ENCODE measurements at regions not wholly inside any gene's neighbourhood (a gene's known extent, or its start where the extent isn't known, plus 50 kb on each side); places are given as distances from the start of the nearest gene placed in this dataset.

GRCh38 chr6:50277774-50278173 is 228.0 kb upstream of the DEFB112 start:
- Histone ChIP-seq H3K4me3 (ENCODE audit: low read depth in 1 of 2, low read length in 2 of 2) (no peak overlapping the region), H3K4me1 (ENCODE audit: insufficient read depth, low read length) (no peaks in the 10 kb centered on the region), H3K36me3 (ENCODE audit: insufficient read depth, low read length) (no peaks in the 10 kb centered on the region), H3K27me3 (ENCODE audit: control insufficient read depth in 1 of 2, insufficient read depth in 2 of 2, low read length in 2 of 2) (no peaks in the 10 kb centered on the region), H3K9ac (ENCODE audit: low read length) (no peak overlapping the region), H3K27ac (ENCODE audit: low read depth, low read length) (no peak overlapping the region), H3K9me3 (ENCODE audit: low read length) (no peaks in the 10 kb centered on the region)

GRCh38 chr6:50278663-50279062 is 228.9 kb upstream of the DEFB112 start:
- Histone ChIP-seq H3K4me3 (ENCODE audit: low read depth in 1 of 2, low read length in 2 of 2) (no peak overlapping the region), H3K27ac (ENCODE audit: low read depth, low read length) (no peak overlapping the region), H3K9me3 (ENCODE audit: low read length) (no peaks in the 10 kb centered on the region), H3K4me1 (ENCODE audit: insufficient read depth, low read length) (no peaks in the 10 kb centered on the region), H3K9ac (ENCODE audit: low read length) (no peak overlapping the region), H3K36me3 (ENCODE audit: insufficient read depth, low read length) (no peaks in the 10 kb centered on the region), H3K27me3 (ENCODE audit: control insufficient read depth in 1 of 2, insufficient read depth in 2 of 2, low read length in 2 of 2) (no peaks in the 10 kb centered on the region)

GRCh38 chr6:50285735-50286134 is 236.0 kb upstream of the DEFB112 start:
- Histone ChIP-seq H3K9me3 (ENCODE audit: low read length) (no peaks in the 10 kb centered on the region), H3K36me3 (ENCODE audit: insufficient read depth, low read length) (no peaks in the 10 kb centered on the region), H3K27ac (ENCODE audit: low read depth, low read length) (no peak overlapping the region), H3K9ac (ENCODE audit: low read length) (no peak overlapping the region), H3K27me3 (ENCODE audit: control insufficient read depth in 1 of 2, insufficient read depth in 2 of 2, low read length in 2 of 2) (no peaks in the 10 kb centered on the region), H3K4me3 (ENCODE audit: low read depth in 1 of 2, low read length in 2 of 2) (no peak overlapping the region), H3K4me1 (ENCODE audit: insufficient read depth, low read length) (no peaks in the 10 kb centered on the region)

DNA sequence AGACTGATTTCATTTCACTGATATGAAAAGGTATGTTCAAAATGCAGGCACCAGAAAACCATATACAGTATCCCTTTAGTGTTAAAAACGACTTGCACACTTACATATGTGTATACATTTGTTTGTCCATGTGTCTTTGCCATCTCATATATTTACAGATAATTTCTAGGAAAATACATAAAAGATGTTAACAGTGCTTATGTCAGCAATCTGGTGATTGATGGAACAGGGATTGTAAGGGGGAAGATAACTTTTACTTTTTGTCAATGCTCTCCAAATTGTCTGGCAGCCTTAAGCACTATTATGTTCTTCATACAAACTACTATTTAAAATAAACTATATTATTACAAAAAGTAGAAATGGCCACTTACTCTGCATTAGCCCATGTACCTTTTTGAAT is 238.5 kb upstream of the DEFB112 start:
- Histone ChIP-seq H3K4me3 (ENCODE audit: low read depth in 1 of 2, low read length in 2 of 2) (no peak overlapping the region), H3K27me3 (ENCODE audit: control insufficient read depth in 1 of 2, insufficient read depth in 2 of 2, low read length in 2 of 2) (no peaks in the 10 kb centered on the region), H3K4me1 (ENCODE audit: insufficient read depth, low read length) (no peaks in the 10 kb centered on the region), H3K9ac (ENCODE audit: low read length) (no peak overlapping the region), H3K27ac (ENCODE audit: low read depth, low read length) (no peak overlapping the region), H3K9me3 (ENCODE audit: low read length) (no peaks in the 10 kb centered on the region), H3K36me3 (ENCODE audit: insufficient read depth, low read length) (no peaks in the 10 kb centered on the region)

GRCh38 chr6:50288881-50289280 is 239.2 kb upstream of the DEFB112 start:
- H3K36me3 ChIP-seq (ENCODE audit: insufficient read depth, low read length), result no peaks in the 10 kb centered on the region
- no peaks in the 10 kb centered on the region for H3K4me1 ChIP-seq (ENCODE audit: insufficient read depth, low read length)
- no peaks in the 10 kb centered on the region for H3K9me3 ChIP-seq (ENCODE audit: low read length)
- H3K4me3 ChIP-seq (ENCODE audit: low read depth in 1 of 2, low read length in 2 of 2), result no peak overlapping the region
- H3K9ac ChIP-seq (ENCODE audit: low read length), result no peak overlapping the region
- H3K27me3 ChIP-seq (ENCODE audit: control insufficient read depth in 1 of 2, insufficient read depth in 2 of 2, low read length in 2 of 2), result no peaks in the 10 kb centered on the region
- H3K27ac ChIP-seq (ENCODE audit: low read depth, low read length), result no peak overlapping the region

DNA sequence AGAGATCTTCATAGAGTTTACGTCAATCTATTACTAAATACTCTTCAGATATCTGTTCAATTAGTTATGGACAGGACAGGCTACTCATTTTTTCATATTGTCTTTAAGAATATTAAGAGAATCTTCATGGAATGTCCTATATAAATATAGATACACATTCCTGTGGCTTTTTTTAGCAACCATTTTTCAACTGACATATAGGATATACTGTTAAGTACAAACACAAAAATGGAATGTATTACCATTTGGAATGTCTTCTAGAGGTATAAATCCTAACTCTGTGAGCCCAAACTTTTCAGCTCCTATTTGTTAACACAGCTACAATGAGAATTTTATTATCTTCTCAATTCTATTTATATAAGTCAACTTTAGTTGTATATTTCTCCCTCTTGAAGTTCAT is 239.6 kb upstream of the DEFB112 start:
- Histone ChIP-seq H3K9ac (ENCODE audit: low read length) (no peak overlapping the region), H3K9me3 (ENCODE audit: low read length) (no peaks in the 10 kb centered on the region), H3K4me3 (ENCODE audit: low read depth in 1 of 2, low read length in 2 of 2) (no peak overlapping the region), H3K4me1 (ENCODE audit: insufficient read depth, low read length) (no peaks in the 10 kb centered on the region), H3K36me3 (ENCODE audit: insufficient read depth, low read length) (no peaks in the 10 kb centered on the region), H3K27me3 (ENCODE audit: control insufficient read depth in 1 of 2, insufficient read depth in 2 of 2, low read length in 2 of 2) (no peaks in the 10 kb centered on the region), H3K27ac (ENCODE audit: low read depth, low read length) (no peak overlapping the region)

- Histone ChIP-seq H3K4me1 (ENCODE audit: insufficient read depth, low read length) (no peaks in the 10 kb centered on the region), H3K27me3 (ENCODE audit: control insufficient read depth in 1 of 2, insufficient read depth in 2 of 2, low read length in 2 of 2) (no peaks in the 10 kb centered on the region), H3K9me3 (ENCODE audit: low read length) (no peaks in the 10 kb centered on the region), H3K9ac (ENCODE audit: low read length) (no peak overlapping the region), H3K36me3 (ENCODE audit: insufficient read depth, low read length) (no peaks in the 10 kb centered on the region), H3K4me3 (ENCODE audit: low read depth in 1 of 2, low read length in 2 of 2) (no peak overlapping the region), H3K27ac (ENCODE audit: low read depth, low read length) (no peak overlapping the region)
These were observed 251.6 kb upstream of the DEFB112 start for GRCh38 chr6:50301307-50301706.

- H3K9ac ChIP-seq (ENCODE audit: low read length), result no peak overlapping the region
- no peaks in the 10 kb centered on the region for H3K36me3 ChIP-seq (ENCODE audit: insufficient read depth, low read length)
These were observed 255.9 kb upstream of the DEFB112 start for GRCh38 chr6:50305660-50306059.

DNA sequence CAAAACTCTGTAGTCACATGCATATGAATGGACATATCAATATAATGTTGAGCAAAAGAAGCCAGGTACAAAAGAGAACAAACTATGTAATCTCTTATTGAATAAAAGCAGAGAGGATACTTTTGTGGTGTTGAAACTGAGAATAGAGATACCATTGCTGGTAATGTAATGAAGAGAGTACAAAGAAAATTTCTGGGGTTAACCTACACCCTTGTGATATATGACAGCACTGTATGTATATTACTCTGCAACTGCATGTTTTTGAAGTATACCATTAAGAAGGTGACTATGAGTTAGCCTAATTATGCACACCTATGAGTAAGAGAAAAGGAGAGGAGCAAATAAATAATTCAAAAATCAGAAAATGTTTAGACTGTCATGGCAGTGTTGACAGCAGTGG is 268.8 kb upstream of the DEFB112 start:
- H3K9ac ChIP-seq (ENCODE audit: low read length), result no peak overlapping the region
- no peaks in the 10 kb centered on the region for H3K9me3 ChIP-seq (ENCODE audit: low read length)
- no peak overlapping the region for H3K27ac ChIP-seq (ENCODE audit: low read depth, low read length)
- no peaks in the 10 kb centered on the region for H3K4me1 ChIP-seq (ENCODE audit: insufficient read depth, low read length)
- no peaks in the 10 kb centered on the region for H3K36me3 ChIP-seq (ENCODE audit: insufficient read depth, low read length)
- no peak overlapping the region for H3K4me3 ChIP-seq (ENCODE audit: low read depth in 1 of 2, low read length in 2 of 2)
- H3K27me3 ChIP-seq (ENCODE audit: control insufficient read depth in 1 of 2, insufficient read depth in 2 of 2, low read length in 2 of 2), result no peaks in the 10 kb centered on the region

More at GRCh38 chr6:50305660-50306059, 255.9 kb upstream of the DEFB112 start:
- H3K27me3 ChIP-seq (ENCODE audit: control insufficient read depth in 1 of 2, insufficient read depth in 2 of 2, low read length in 2 of 2), result no peaks in the 10 kb centered on the region
- H3K4me1 ChIP-seq (ENCODE audit: insufficient read depth, low read length), result no peaks in the 10 kb centered on the region
- H3K9me3 ChIP-seq (ENCODE audit: low read length), result no peaks in the 10 kb centered on the region
- H3K4me3 ChIP-seq (ENCODE audit: low read depth in 1 of 2, low read length in 2 of 2), result no peak overlapping the region
- no peak overlapping the region for H3K27ac ChIP-seq (ENCODE audit: low read depth, low read length)

DNA sequence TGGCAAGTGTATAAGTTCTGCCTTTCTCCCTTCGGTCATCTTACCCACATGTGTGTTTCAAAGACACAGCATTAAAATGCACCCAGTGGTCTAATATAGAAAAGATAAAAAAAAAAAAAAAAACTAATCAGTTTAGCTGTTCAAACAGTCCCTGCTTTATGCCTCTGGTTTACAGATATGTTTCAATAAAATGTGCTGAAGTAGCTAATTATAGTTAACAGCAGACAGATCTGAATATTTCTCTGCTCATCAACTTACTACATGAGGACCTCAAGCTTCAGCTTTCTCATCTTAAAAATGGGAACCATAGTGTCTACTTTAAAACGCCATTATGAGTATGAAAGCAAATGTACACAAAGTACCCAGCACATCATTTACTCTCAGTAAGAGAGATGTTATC is 280.6 kb upstream of the DEFB112 start:
- Histone ChIP-seq H3K4me3 (ENCODE audit: low read depth in 1 of 2, low read length in 2 of 2) (no peak overlapping the region), H3K27me3 (ENCODE audit: control insufficient read depth in 1 of 2, insufficient read depth in 2 of 2, low read length in 2 of 2) (no peaks in the 10 kb centered on the region), H3K9ac (ENCODE audit: low read length) (no peak overlapping the region), H3K9me3 (ENCODE audit: low read length) (no peaks in the 10 kb centered on the region), H3K4me1 (ENCODE audit: insufficient read depth, low read length) (no peaks in the 10 kb centered on the region), H3K36me3 (ENCODE audit: insufficient read depth, low read length) (no peaks in the 10 kb centered on the region), H3K27ac (ENCODE audit: low read depth, low read length) (no peak overlapping the region)

DNA sequence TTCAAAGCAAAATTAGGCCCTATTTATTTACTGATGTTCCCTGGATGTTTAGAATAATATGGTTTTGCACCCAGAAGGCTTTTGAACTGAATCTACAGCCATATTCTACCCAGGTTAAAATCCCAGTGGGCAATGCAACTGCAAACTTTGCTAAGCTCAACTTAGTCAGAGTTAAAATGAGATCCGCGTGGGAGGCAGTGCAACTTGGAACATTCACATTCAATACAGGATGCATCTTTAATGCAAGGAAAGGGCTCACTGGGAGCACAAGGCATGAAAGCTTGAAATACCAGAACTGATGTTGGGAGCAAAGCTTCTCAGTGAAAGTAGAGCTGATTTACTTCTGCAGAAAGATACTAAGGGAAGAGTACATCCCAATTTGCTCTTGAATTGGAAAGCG is 281.2 kb upstream of the DEFB112 start:
- no peaks in the 10 kb centered on the region for H3K36me3 ChIP-seq (ENCODE audit: insufficient read depth, low read length)
- H3K27ac ChIP-seq (ENCODE audit: low read depth, low read length), result no peak overlapping the region
- H3K9me3 ChIP-seq (ENCODE audit: low read length), result no peaks in the 10 kb centered on the region
- H3K4me3 ChIP-seq (ENCODE audit: low read depth in 1 of 2, low read length in 2 of 2), result no peak overlapping the region
- no peaks in the 10 kb centered on the region for H3K27me3 ChIP-seq (ENCODE audit: control insufficient read depth in 1 of 2, insufficient read depth in 2 of 2, low read length in 2 of 2)
- H3K9ac ChIP-seq (ENCODE audit: low read length), result no peak overlapping the region
- H3K4me1 ChIP-seq (ENCODE audit: insufficient read depth, low read length), result no peaks in the 10 kb centered on the region

GRCh38 chr6:50333696-50334095 is 284.0 kb upstream of the DEFB112 start:
- Histone ChIP-seq H3K9ac (ENCODE audit: low read length) (no peak overlapping the region), H3K4me1 (ENCODE audit: insufficient read depth, low read length) (no peaks in the 10 kb centered on the region), H3K36me3 (ENCODE audit: insufficient read depth, low read length) (no peaks in the 10 kb centered on the region), H3K27me3 (ENCODE audit: control insufficient read depth in 1 of 2, insufficient read depth in 2 of 2, low read length in 2 of 2) (no peaks in the 10 kb centered on the region), H3K27ac (ENCODE audit: low read depth, low read length) (no peak overlapping the region), H3K4me3 (ENCODE audit: low read depth in 1 of 2, low read length in 2 of 2) (no peak overlapping the region), H3K9me3 (ENCODE audit: low read length) (no peaks in the 10 kb centered on the region)
